ENCODE measurements at regions not wholly inside any gene's neighbourhood (a gene's known extent, or its start where the extent isn't known, plus 50 kb on each side); places are given as distances from the start of the nearest gene placed in this dataset.
"Not testable (repeated sequence)": the region's sequence is repeated elsewhere in the genome, so short reads cannot be mapped to it uniquely, and the experiment has no call there.

- H3K4me3 Mint-ChIP-seq: no peak overlapping the region
- H3K27ac Mint-ChIP-seq: no peak overlapping the region
- no peaks in the 10 kb centered on the region for H3K4me1 ChIP-seq (ENCODE audit: insufficient read depth, low read length)
Observed at GRCh38 chr6:170193326-170193821, 97.5 kb downstream of the DLL1 start.

GRCh38 chr6:170192905-170193304 is 98.0 kb downstream of the DLL1 start:
- CTCF ChIA-PET: no interaction called here
- Histone ChIP-seq H3K36me3 (ENCODE audit: insufficient read depth, low read length) (no peaks in the 10 kb centered on the region), H3K4me3 (ENCODE audit: low read length) (no peak overlapping the region), H3K4me1 (ENCODE audit: insufficient read depth, low read length) (no peaks in the 10 kb centered on the region), H3K27me3 (ENCODE audit: insufficient read depth, low read length, poor library complexity, severe bottlenecking) (no peaks in the 10 kb centered on the region), H3K9me3 (ENCODE audit: low read length) (no peaks in the 10 kb centered on the region), H3K27ac (ENCODE audit: low read depth, low read length) (no peak overlapping the region)
- Mint-ChIP-seq H3K4me1 (no peaks in the 10 kb centered on the region), H3K4me3 (no peak overlapping the region), H3K27ac (no peak overlapping the region), H3K9me3 (peaks cover 21 to 39% (median 34%) of the 10 kb centered on the region in 5 donors), H3K36me3 (peaks cover 0 to 28% (median 0%) of the 10 kb centered on the region in 3 donors), H3K27me3 (peaks cover 10 to 32% of the 10 kb centered on the region in 2 donors)
- POLR2A ChIA-PET: no interaction called here
- DNase-seq: no peak

More at GRCh38 chr6:170193326-170193821, 97.5 kb downstream of the DLL1 start:
- Histone ChIP-seq H3K9me3 (ENCODE audit: low read length) (no peaks in the 10 kb centered on the region), H3K27me3 (ENCODE audit: insufficient read depth, low read length, poor library complexity, severe bottlenecking) (no peaks in the 10 kb centered on the region), H3K27ac (ENCODE audit: low read depth, low read length) (no peak overlapping the region), H3K4me3 (ENCODE audit: low read length) (no peak overlapping the region), H3K36me3 (ENCODE audit: insufficient read depth, low read length) (no peaks in the 10 kb centered on the region)
- CTCF ChIA-PET: no interaction called here
- DNase-seq: peak in 1 of 5 donors; percentile 29
- Mint-ChIP-seq H3K27me3 (peaks cover 10 to 36% of the 10 kb centered on the region in 2 donors), H3K36me3 (peaks cover 0 to 28% (median 0%) of the 10 kb centered on the region in 3 donors), H3K9me3 (peaks cover 21 to 39% (median 34%) of the 10 kb centered on the region in 5 donors), H3K4me1 (peaks cover 0 to 4% (median 2%) of the 10 kb centered on the region in 3 donors)
- POLR2A ChIA-PET: no interaction called here

GRCh38 chr6:170192101-170192500 is 98.8 kb downstream of the DLL1 start:
- peaks cover 0 to 28% (median 0%) of the 10 kb centered on the region in 3 donors for H3K36me3 Mint-ChIP-seq
- H3K9me3 ChIP-seq (ENCODE audit: low read length); H3K36me3 ChIP-seq (ENCODE audit: insufficient read depth, low read length); H3K4me3 ChIP-seq (ENCODE audit: low read length); H3K4me1 Mint-ChIP-seq; CTCF ChIA-PET; POLR2A ChIA-PET; H3K4me3 Mint-ChIP-seq; H3K27ac Mint-ChIP-seq; H3K27ac ChIP-seq (ENCODE audit: low read depth, low read length); H3K4me1 ChIP-seq (ENCODE audit: insufficient read depth, low read length); DNase-seq; H3K27me3 ChIP-seq (ENCODE audit: insufficient read depth, low read length, poor library complexity, severe bottlenecking): not testable (repeated sequence)
- peaks cover 21 to 37% (median 33%) of the 10 kb centered on the region in 5 donors for H3K9me3 Mint-ChIP-seq
- H3K27me3 Mint-ChIP-seq: peaks cover 10 to 31% of the 10 kb centered on the region in 2 donors

GRCh38 chr6:170190046-170190445 is 100.8 kb downstream of the DLL1 start:
- no peak overlapping the region for H3K4me3 ChIP-seq (ENCODE audit: low read length)
- Mint-ChIP-seq H3K36me3 (peaks cover 0 to 12% (median 0%) of the 10 kb centered on the region in 3 donors), H3K27me3 (peaks cover 3 to 24% of the 10 kb centered on the region in 2 donors), H3K4me1 (no peaks in the 10 kb centered on the region), H3K4me3 (no peak overlapping the region), H3K9me3 (peaks cover 10 to 17% (median 13%) of the 10 kb centered on the region in 5 donors), H3K27ac (peak overlapping the region in 1 of 8 donors; percentile 26)
- H3K36me3 ChIP-seq (ENCODE audit: insufficient read depth, low read length): no peaks in the 10 kb centered on the region
- H3K9me3 ChIP-seq (ENCODE audit: low read length): no peaks in the 10 kb centered on the region
- ChIA-PET POLR2A (no interaction called here), CTCF (no interaction called here)
- H3K27ac ChIP-seq (ENCODE audit: low read depth, low read length): no peak overlapping the region
- H3K4me1 ChIP-seq (ENCODE audit: insufficient read depth, low read length): no peaks in the 10 kb centered on the region
- H3K27me3 ChIP-seq (ENCODE audit: insufficient read depth, low read length, poor library complexity, severe bottlenecking): no peaks in the 10 kb centered on the region
- DNase-seq: peak in 1 of 5 donors; percentile 30

GRCh38 chr6:170189236-170189635 is 101.6 kb downstream of the DLL1 start:
- H3K4me3 Mint-ChIP-seq: no peak overlapping the region
- H3K36me3 Mint-ChIP-seq: peaks cover 0 to 7% (median 0%) of the 10 kb centered on the region in 3 donors
- H3K27me3 Mint-ChIP-seq: peaks cover 3 to 20% of the 10 kb centered on the region in 2 donors
- ChIA-PET POLR2A (no interaction called here), CTCF (no interaction called here)
- Histone ChIP-seq H3K9me3 (ENCODE audit: low read length) (no peaks in the 10 kb centered on the region), H3K27ac (ENCODE audit: low read depth, low read length) (no peak overlapping the region), H3K36me3 (ENCODE audit: insufficient read depth, low read length) (no peaks in the 10 kb centered on the region), H3K4me3 (ENCODE audit: low read length) (no peak overlapping the region), H3K4me1 (ENCODE audit: insufficient read depth, low read length) (no peaks in the 10 kb centered on the region), H3K27me3 (ENCODE audit: insufficient read depth, low read length, poor library complexity, severe bottlenecking) (no peaks in the 10 kb centered on the region)
- peak in 1 of 5 donors; percentile 27 for DNase-seq
- peak overlapping the region in 1 of 8 donors; percentile 14 for H3K27ac Mint-ChIP-seq
- peaks cover 0 to 3% (median 2%) of the 10 kb centered on the region in 3 donors for H3K4me1 Mint-ChIP-seq
- peaks cover 5 to 12% (median 7%) of the 10 kb centered on the region in 5 donors for H3K9me3 Mint-ChIP-seq

- no peaks in the 10 kb centered on the region for H3K36me3 ChIP-seq (ENCODE audit: insufficient read depth, low read length)
- no peaks in the 10 kb centered on the region for H3K27me3 ChIP-seq (ENCODE audit: insufficient read depth, low read length, poor library complexity, severe bottlenecking)
- no peaks in the 10 kb centered on the region for H3K4me1 ChIP-seq (ENCODE audit: insufficient read depth, low read length)
- peak in 1 of 5 donors; percentile 14 for DNase-seq
- Mint-ChIP-seq H3K27ac (no peak overlapping the region), H3K36me3 (peaks cover 0 to under 1% (median 0%) of the 10 kb centered on the region in 3 donors), H3K4me3 (no peak overlapping the region), H3K4me1 (peaks cover 0 to 5% (median 4%) of the 10 kb centered on the region in 3 donors), H3K9me3 (peaks cover under 1 to 5% (median 1%) of the 10 kb centered on the region in 5 donors), H3K27me3 (peaks cover 0 to 14% of the 10 kb centered on the region in 2 donors)
- ChIA-PET CTCF (no interaction called here), POLR2A (no interaction called here)
- no peaks in the 10 kb centered on the region for H3K9me3 ChIP-seq (ENCODE audit: low read length)
- H3K4me3 ChIP-seq (ENCODE audit: low read length): no peak overlapping the region
- no peak overlapping the region for H3K27ac ChIP-seq (ENCODE audit: low read depth, low read length)
Observed at GRCh38 chr6:170188571-170189001, 102.3 kb downstream of the DLL1 start.

- Mint-ChIP-seq H3K36me3 (no peaks in the 10 kb centered on the region), H3K4me1 (peaks cover 0 to 7% (median 4%) of the 10 kb centered on the region in 3 donors), H3K9me3 (peaks cover 0 to 8% (median 3%) of the 10 kb centered on the region in 5 donors), H3K4me3 (no peak overlapping the region), H3K27me3 (peaks cover 0 to 13% of the 10 kb centered on the region in 2 donors), H3K27ac (no peak overlapping the region)
- no peak overlapping the region for H3K27ac ChIP-seq (ENCODE audit: low read depth, low read length)
- H3K27me3 ChIP-seq (ENCODE audit: insufficient read depth, low read length, poor library complexity, severe bottlenecking): no peaks in the 10 kb centered on the region
- no peak overlapping the region for H3K4me3 ChIP-seq (ENCODE audit: low read length)
- ChIA-PET POLR2A (no interaction called here), CTCF (no interaction called here)
- no peaks in the 10 kb centered on the region for H3K9me3 ChIP-seq (ENCODE audit: low read length)
- no peaks in the 10 kb centered on the region for H3K36me3 ChIP-seq (ENCODE audit: insufficient read depth, low read length)
- DNase-seq: peak in 1 of 5 donors; percentile 22
- H3K4me1 ChIP-seq (ENCODE audit: insufficient read depth, low read length): no peaks in the 10 kb centered on the region
Observed at GRCh38 chr6:170187669-170188566, 103.0 kb downstream of the DLL1 start.

Measured in CD8-positive, alpha-beta memory T cell (primary cell).